ENCODE measurements at regions not wholly inside any gene's neighbourhood (a gene's known extent, or its start where the extent isn't known, plus 50 kb on each side); places are given as distances from the start of the nearest gene placed in this dataset.

- DNase-seq (ENCODE audit: low read depth), result no peak
These were observed 549.6 kb upstream of the CITED2 start for GRCh38 chr6:139923964-139924475.

GRCh38 chr6:139922236-139922635, 547.8 kb upstream of the CITED2 start:
- DNase-seq (ENCODE audit: low read depth), result no peak

GRCh38 chr6:139920776-139921100, 546.3 kb upstream of the CITED2 start:
- DNase-seq (ENCODE audit: low read depth), result no peak

- no peak for DNase-seq (ENCODE audit: low read depth)
These were observed 545.8 kb upstream of the CITED2 start for GRCh38 chr6:139920027-139920775.

GRCh38 chr6:139919107-139920026, 544.9 kb upstream of the CITED2 start:
- no peak for DNase-seq (ENCODE audit: low read depth)

- no peak for DNase-seq (ENCODE audit: low read depth)
These were observed 543.6 kb upstream of the CITED2 start for GRCh38 chr6:139917951-139918630.

GRCh38 chr6:139914910-139915309, 540.5 kb upstream of the CITED2 start:
- DNase-seq (ENCODE audit: low read depth), result no peak

GRCh38 chr6:139912735-139913400, 538.4 kb upstream of the CITED2 start:
- DNase-seq (ENCODE audit: low read depth), result no peak

- DNase-seq (ENCODE audit: low read depth), result no peak
These were observed 535.5 kb upstream of the CITED2 start for GRCh38 chr6:139909992-139910391.

GRCh38 chr6:139905404-139906052, 531.1 kb upstream of the CITED2 start:
- no peak for DNase-seq (ENCODE audit: low read depth)

- no peak for DNase-seq (ENCODE audit: low read depth)
These were observed 530.1 kb upstream of the CITED2 start for GRCh38 chr6:139904568-139904967.

GRCh38 chr6:139904158-139904533, 529.7 kb upstream of the CITED2 start:
- DNase-seq (ENCODE audit: low read depth), result no peak

- no peak for DNase-seq (ENCODE audit: low read depth)
These were observed 529.1 kb upstream of the CITED2 start for GRCh38 chr6:139903411-139904157.

- no peak for DNase-seq (ENCODE audit: low read depth)
These were observed 520.9 kb upstream of the CITED2 start for GRCh38 chr6:139895205-139895793.

GRCh38 chr6:139894271-139894670, 519.8 kb upstream of the CITED2 start:
- no peak for DNase-seq (ENCODE audit: low read depth)

GRCh38 chr6:139891471-139891870, 517.0 kb upstream of the CITED2 start:
- no peak for DNase-seq (ENCODE audit: low read depth)

GRCh38 chr6:139888681-139889122, 514.3 kb upstream of the CITED2 start:
- DNase-seq (ENCODE audit: low read depth), result no peak

- DNase-seq (ENCODE audit: low read depth), result no peak
These were observed 512.8 kb upstream of the CITED2 start for GRCh38 chr6:139887275-139887674.

GRCh38 chr6:139886396-139886795, 511.9 kb upstream of the CITED2 start:
- no peak for DNase-seq (ENCODE audit: low read depth)

GRCh38 chr6:139885909-139886308, 511.5 kb upstream of the CITED2 start:
- DNase-seq (ENCODE audit: low read depth), result no peak
